IMR-90 (cell line): ENCODE measurements at regions not wholly inside any gene's neighbourhood (a gene's known extent, or its start where the extent isn't known, plus 50 kb on each side); places are given as distances from the start of the nearest gene placed in this dataset.

ENCODE experiments used
- ATAC-seq: fragments of 200-7000 bp; cut with Tn5 transposase; 2 replicates; pipeline ENCODE4 v1.9.1; 2020; ENCODE audit warnings: low read depth, mild to moderate bottlenecking, moderate library complexity
- BruUV-seq: library from RNA; stranded (reverse); fragments of 400-500 nt; replicated peaks from 2 replicates; lab custom pipeline; 2021; lab: Mats Ljungman, UMichigan
- CTCF ChIA-PET: fragments of 300-600 bp; formaldehyde crosslinking; extraction: SDS; loops from one replicate; lab custom pipeline; 2021; ENCODE audit warnings: antibody characterized with exemption; lab: Yijun Ruan, JAX
- POLR2A ChIA-PET: fragments of 300-600 bp; sonication (Branson Sonifier 250); formaldehyde crosslinking; loops from one replicate; lab custom pipeline; 2022; ENCODE audit warnings: antibody characterized with exemption; ENCODE audit not compliant: unreplicated experiment; lab: Charles Lee
- DNase-seq: peaks from one replicate; pipeline ENCODE4 v3.0.0; 2013
- H2AFZ ChIP-seq: replicated peaks from 2 replicates; pipeline ENCODE3; 2013; ENCODE audit warnings: low read length, mild to moderate bottlenecking; ENCODE audit not compliant: poor library complexity
- H2AK5ac ChIP-seq: 2 replicates; pipeline ENCODE4 v1.6.1; 2013; ENCODE audit warnings: low read depth, low read length, inconsistent platforms
- H2AK9ac ChIP-seq: replicated peaks from 2 replicates; pipeline ENCODE3; 2013; ENCODE audit warnings: mild to moderate bottlenecking, low read depth, low read length, moderate library complexity; ENCODE audit not compliant: poor library complexity
- H2BK120ac ChIP-seq: 2 replicates; pipeline ENCODE4 v1.6.1; 2013; ENCODE audit warnings: low read depth, low read length, inconsistent platforms
- H2BK15ac ChIP-seq: 3 replicates; pipeline ENCODE4 v1.6.1; 2013; ENCODE audit warnings: low read depth, low read length, inconsistent platforms
- H2BK20ac ChIP-seq: 2 replicates; pipeline ENCODE4 v1.6.1; 2013; ENCODE audit warnings: low read depth, mild to moderate bottlenecking, inconsistent platforms, low read length, moderate library complexity
- H2BK5ac ChIP-seq: 2 replicates; pipeline ENCODE4 v1.6.1; 2013; ENCODE audit warnings: mild to moderate bottlenecking, low read depth, low read length, inconsistent platforms; ENCODE audit not compliant: poor library complexity, severe bottlenecking
- H3K14ac ChIP-seq: replicated peaks from 2 replicates; pipeline ENCODE4 v1.6.1; 2013; ENCODE audit warnings: low read depth, low read length, inconsistent platforms
- H3K18ac ChIP-seq: 2 replicates; pipeline ENCODE4 v1.6.1; 2013; ENCODE audit warnings: low read depth, low read length, control low read depth
- H3K23ac ChIP-seq: 2 replicates; pipeline ENCODE4 v1.6.1; 2013; ENCODE audit warnings: low read depth, low read length, inconsistent platforms
- H3K27ac ChIP-seq: 2 replicates; pipeline ENCODE4 v1.5.1; 2013; ENCODE audit warnings: mild to moderate bottlenecking, control low read depth, low read length; ENCODE audit not compliant: insufficient read depth
- H3K27me3 ChIP-seq: 2 replicates; pipeline ENCODE4 v1.6.1; 2013; ENCODE audit warnings: low read length; ENCODE audit not compliant: control insufficient read depth, insufficient read depth
- H3K36me3 ChIP-seq: 2 replicates; pipeline ENCODE4 v1.6.1; 2013; ENCODE audit warnings: low read length, mixed read lengths; ENCODE audit not compliant: control insufficient read depth, insufficient read depth
- H3K4ac ChIP-seq: 2 replicates; pipeline ENCODE4 v1.6.1; 2013; ENCODE audit warnings: low read depth, low read length, inconsistent platforms
- H3K4me1 ChIP-seq: 2 replicates; pipeline ENCODE4 v1.6.1; 2013; ENCODE audit warnings: low read length, mixed read lengths; ENCODE audit not compliant: control insufficient read depth, insufficient read depth
- H3K4me2 ChIP-seq: 2 replicates; pipeline ENCODE4 v1.6.1; 2013; ENCODE audit warnings: low read depth, mild to moderate bottlenecking, control low read depth, low read length, moderate library complexity
- H3K4me3 ChIP-seq: 2 replicates; pipeline ENCODE4 v1.5.1; 2013; ENCODE audit warnings: low read depth, mild to moderate bottlenecking, control low read depth, low read length, moderate library complexity; ENCODE audit not compliant: insufficient read depth
- H3K56ac ChIP-seq: 2 replicates; pipeline ENCODE4 v1.6.1; 2013; ENCODE audit warnings: low read length, inconsistent platforms; ENCODE audit not compliant: insufficient read depth; ENCODE audit errors: extremely low read depth
- H3K79me1 ChIP-seq, 2 experiments: 2 replicates each; pipeline ENCODE4 v1.6.1; 2013; ENCODE audit warnings: low read length in 2 of 2, inconsistent platforms in 1 of 2, low read depth in 1 of 2
- H3K9ac ChIP-seq: 2 replicates; pipeline ENCODE4 v1.6.1; 2013; ENCODE audit warnings: low read depth, low read length, control low read depth
- H3K9me1 ChIP-seq: 2 replicates; pipeline ENCODE4 v1.6.1; 2013; ENCODE audit warnings: low read length, inconsistent platforms; ENCODE audit not compliant: insufficient read depth
- H3K9me3 ChIP-seq: 2 replicates; pipeline ENCODE4 v1.6.1; 2013; ENCODE audit warnings: low read length; ENCODE audit not compliant: control insufficient read depth, insufficient read depth
- H4K20me1 ChIP-seq: 2 replicates; pipeline ENCODE4 v1.6.1; 2013; ENCODE audit warnings: low read length, inconsistent platforms; ENCODE audit not compliant: insufficient read depth
- H4K5ac ChIP-seq: 2 replicates; pipeline ENCODE4 v1.6.1; 2013; ENCODE audit warnings: mild to moderate bottlenecking, low read depth, low read length, control low read depth
- H4K8ac ChIP-seq, 2 experiments: 2 replicates each; pipeline ENCODE4 v1.6.1; 2013; ENCODE audit warnings: low read depth in 2 of 2, low read length in 2 of 2, control low read depth in 1 of 2, inconsistent platforms in 1 of 2
- H4K91ac ChIP-seq: 2 replicates; pipeline ENCODE4 v1.6.1; 2013; ENCODE audit warnings: low read depth, low read length, inconsistent platforms; ENCODE audit not compliant: insufficient read depth
- BHLHE40 ChIP-seq: fragments of 150-350 bp; IDR thresholded peaks from 2 replicates; pipeline ENCODE4 v1.6.1; 2016; ENCODE audit warnings: mild to moderate bottlenecking, low read depth, low read length
- CEBPB ChIP-seq: IDR thresholded peaks from 2 replicates; pipeline ENCODE4 v1.6.1; 2012; ENCODE audit warnings: low read depth, low read length, improper control_type of control experiment
- CHD1 ChIP-seq: IDR thresholded peaks from 2 replicates; pipeline ENCODE4 v1.6.1; 2012; ENCODE audit warnings: low read depth, low read length, improper control_type of control experiment
- CTCF ChIP-seq: conservative IDR thresholded peaks from 2 replicates; pipeline ENCODE4 v1.5.1; 2012; ENCODE audit warnings: mild to moderate bottlenecking, low read depth, low read length, improper control_type of control experiment
- ELK1 ChIP-seq: fragments of 150-350 bp; IDR thresholded peaks from 2 replicates; pipeline ENCODE4 v1.6.1; 2016; ENCODE audit warnings: low read depth, mild to moderate bottlenecking, low read length, moderate library complexity, borderline replicate concordance
- FOS ChIP-seq: fragments of 150-350 bp; IDR thresholded peaks from 2 replicates; pipeline ENCODE4 v1.6.1; 2016; ENCODE audit warnings: low read depth, low read length
- MAFK ChIP-seq: IDR thresholded peaks from 2 replicates; pipeline ENCODE4 v1.6.1; 2012; ENCODE audit warnings: low read depth, low read length, improper control_type of control experiment
- MAZ ChIP-seq: IDR thresholded peaks from 2 replicates; pipeline ENCODE4 v1.6.1; 2012; ENCODE audit warnings: low read depth, mild to moderate bottlenecking, low read length, improper control_type of control experiment, moderate library complexity, borderline replicate concordance
- MXI1 ChIP-seq: IDR thresholded peaks from 2 replicates; pipeline ENCODE4 v1.6.1; 2012; ENCODE audit warnings: low read depth, mild to moderate bottlenecking, low read length, moderate library complexity, borderline replicate concordance
- NFE2L2 ChIP-seq: fragments of 150-350 bp; IDR thresholded peaks from 2 replicates; pipeline ENCODE4 v1.6.1; 2016; ENCODE audit warnings: low read depth, mild to moderate bottlenecking, low read length
- POLR2A ChIP-seq: IDR thresholded peaks from 2 replicates; pipeline ENCODE4 v1.6.1; 2012; ENCODE audit warnings: mild to moderate bottlenecking, low read depth, low read length
- RAD21 ChIP-seq: IDR thresholded peaks from 2 replicates; pipeline ENCODE4 v1.6.1; 2012; ENCODE audit warnings: low read length, improper control_type of control experiment
- RCOR1 ChIP-seq: IDR thresholded peaks from 2 replicates; pipeline ENCODE4 v1.6.1; 2012; ENCODE audit warnings: mild to moderate bottlenecking, low read length, improper control_type of control experiment; ENCODE audit not compliant: insufficient replicate concordance
- RFX5 ChIP-seq: IDR thresholded peaks from 2 replicates; pipeline ENCODE4 v1.8.0; 2012; ENCODE audit warnings: low read depth, mild to moderate bottlenecking, low read length, moderate library complexity
- SMC3 ChIP-seq: fragments of 150-350 bp; IDR thresholded peaks from 2 replicates; pipeline ENCODE4 v1.6.1; 2016; ENCODE audit warnings: low read depth, mild to moderate bottlenecking, antibody characterized with exemption, low read length, moderate library complexity
- USF2 ChIP-seq: fragments of 150-350 bp; IDR thresholded peaks from 2 replicates; pipeline ENCODE4 v1.6.1; 2017; ENCODE audit warnings: mild to moderate bottlenecking, antibody characterized with exemption, low read length, low read depth
- WGBS, 2 experiments: methylation state at CpG; one replicate each; pipeline versions ENCODE4 v1.1.5 to v1.1.7; 2013; ENCODE audit warnings: missing lambda C conversion rate in 2 of 2; ENCODE audit not compliant: insufficient read length in 1 of 2; ENCODE audit errors: extremely low coverage in 2 of 2; 5-methylcytosine and 5-hydroxymethylcytosine counted together
- dilution Hi-C: fragments of 300-500 bp; cut with HindIII; formaldehyde crosslinking; loops from one replicate; pipeline ENCODE4 v1.14.3; 2018; ENCODE audit warnings: low sequenced_read_pairs; ENCODE audit not compliant: unreplicated experiment
- in situ Hi-C: fragments of 300-500 bp; cut with MboI; formaldehyde crosslinking; loops from 3 replicates; pipeline ENCODE4 v1.14.3; 2019; ENCODE audit warnings: low sequenced_read_pairs, inconsistent platforms, mixed read lengths
- intact Hi-C: fragments of 100-400 bp; cut with micrococcal nuclease; formaldehyde crosslinking; loops from 2 replicates; pipeline ENCODE4 v1.10.0; 2022

GRCh38 chr14:100438271-100438670, 115.1 kb downstream of the SLC25A47 start:
- dilution Hi-C loops (no loop called here), in situ Hi-C loops (no loop called here), intact Hi-C loops (no loop called here)
- Histone ChIP-seq H3K23ac (no peak overlapping the region), H3K36me3 (no peaks in the 10 kb centered on the region), H3K18ac (no peak overlapping the region), H2AK9ac (no peak overlapping the region), H3K4me2 (no peak overlapping the region), H3K4me1 (peaks cover 26% of the 10 kb centered on the region), H4K5ac (no peak overlapping the region), H2BK15ac (no peak overlapping the region), H4K20me1 (peaks cover 38% of the 10 kb centered on the region), H3K27me3 (no peaks in the 10 kb centered on the region), H2BK120ac (no peak overlapping the region), H3K9me1 (peaks cover 23% of the 10 kb centered on the region; the same call in 1 of the 2 replicates), H3K56ac (no peak overlapping the region), H4K8ac (no peak overlapping the region), H3K4ac (no peak overlapping the region), H3K79me1 (peaks cover 9 to 58% of the 10 kb centered on the region in 2 experiments; a peak in 3 of 4 replicates), H3K9ac (no peak overlapping the region), H3K14ac (no peak overlapping the region), H2AFZ (no peak overlapping the region), H3K27ac (no peak overlapping the region), H4K91ac (no peak overlapping the region), H3K4me3 (no peak overlapping the region), H2AK5ac (0 out of 2 replicates have a peak overlapping the region, but pooled peaks have one; percentile 13), H2BK20ac (no peak overlapping the region), H2BK5ac (no peak overlapping the region), H3K9me3 (no peaks in the 10 kb centered on the region)
- WGBS, 2 experiments, result no CpG with 5 or more reads among the region's 5 CpGs
- BruUV-seq, result no TSS peak
- ATAC-seq, result no peak
- ChIA-PET CTCF (no interaction called here), POLR2A (no interaction called here)
- no peak for DNase-seq
- no peak for TF ChIP-seq USF2
- TF ChIP-seq SMC3, result no peak
- no peak for TF ChIP-seq BHLHE40
- no peak for TF ChIP-seq CHD1
- TF ChIP-seq POLR2A, result no peak
- no peak for TF ChIP-seq RFX5
- TF ChIP-seq MAZ, result no peak
- no peak for TF ChIP-seq MXI1
- TF ChIP-seq CTCF, result no peak
- no peak for TF ChIP-seq RCOR1
- TF ChIP-seq FOS, result no peak
- no peak for TF ChIP-seq CEBPB
- TF ChIP-seq MAFK, result no peak
- no peak for TF ChIP-seq RAD21
- no peak for TF ChIP-seq NFE2L2
- no peak for TF ChIP-seq ELK1
